Liver (tissue), 8 donors: ENCODE measurements at regions not wholly inside any gene's neighbourhood (a gene's known extent, or its start where the extent isn't known, plus 50 kb on each side); places are given as distances from the start of the nearest gene placed in this dataset.
"Not testable (repeated sequence)": the region's sequence is repeated elsewhere in the genome, so short reads cannot be mapped to it uniquely, and the experiment has no call there.

Experiments
- DNase-seq: peaks from one replicate; pipeline ENCODE4 v3.0.0-alpha.2; 2017; ENCODE audit warnings: low spot score
- H3K27ac ChIP-seq, 2 donors: one replicate each; pipeline ENCODE4 v1.7.0; 2013; ENCODE audit warnings: inconsistent platforms in 2 of 2, low read length in 2 of 2, control low read depth in 1 of 2, low read depth in 1 of 2, mild to moderate bottlenecking in 1 of 2
- H3K27me3 ChIP-seq, 4 donors: one replicate each; pipeline versions ENCODE4 v1.6.1 to v1.7.0; 2013; ENCODE audit warnings: low read length in 3 of 4, inconsistent platforms in 1 of 4, mild to moderate bottlenecking in 1 of 4, moderate library complexity in 1 of 4; ENCODE audit not compliant: control insufficient read depth in 4 of 4, insufficient read depth in 4 of 4
- H3K36me3 ChIP-seq, 4 donors: one replicate each; pipeline versions ENCODE4 v1.6.1 to v1.7.0; 2013; ENCODE audit warnings: low read length in 3 of 4, mild to moderate bottlenecking in 3 of 4, low read depth in 1 of 4, moderate library complexity in 1 of 4; ENCODE audit not compliant: control insufficient read depth in 4 of 4, insufficient read depth in 3 of 4
- H3K4me1 ChIP-seq, 4 donors: one replicate each; pipeline versions ENCODE4 v1.6.1 to v1.7.0; 2013; ENCODE audit warnings: low read length in 3 of 4, mild to moderate bottlenecking in 3 of 4, moderate library complexity in 1 of 4; ENCODE audit not compliant: control insufficient read depth in 4 of 4, insufficient read depth in 4 of 4
- H3K4me3 ChIP-seq, 3 donors: one replicate each; pipeline versions ENCODE4 v1.6.1 to v1.7.0; 2013; ENCODE audit warnings: low read length in 3 of 3, control low read depth in 1 of 3, low read depth in 1 of 3, mild to moderate bottlenecking in 1 of 3
- H3K9ac ChIP-seq, 2 donors: one replicate each; pipeline ENCODE4 v1.7.0; 2013; ENCODE audit warnings: low read length in 2 of 2, mild to moderate bottlenecking in 2 of 2, moderate library complexity in 2 of 2, control low read depth in 1 of 2, low read depth in 1 of 2
- H3K9me3 ChIP-seq, 4 donors: one replicate each; pipeline versions ENCODE4 v1.6.1 to v1.7.0; 2013; ENCODE audit warnings: low read length in 3 of 4; ENCODE audit not compliant: control insufficient read depth in 4 of 4
- EGR1 ChIP-seq, 2 donors: IDR thresholded peaks; 2 replicates each; pipeline ENCODE4 v1.6.1; 2016 to 2018; ENCODE audit warnings: antibody characterized with exemption in 2 of 2, low read depth in 2 of 2
- FOXA1 ChIP-seq: IDR thresholded peaks from 2 replicates; pipeline ENCODE4 v1.6.1; 2016; ENCODE audit warnings: antibody characterized with exemption
- FOXA2 ChIP-seq: IDR thresholded peaks from 2 replicates; pipeline ENCODE4 v1.6.1; 2016; ENCODE audit warnings: antibody characterized with exemption
- GABPA ChIP-seq, 2 donors: IDR thresholded peaks in 1 of 2; conservative IDR thresholded peaks in 1 of 2; 2 replicates each; pipeline ENCODE4 v1.6.1; 2016; ENCODE audit warnings: antibody characterized with exemption in 2 of 2, mild to moderate bottlenecking in 1 of 2, moderate library complexity in 1 of 2
- HNF4A ChIP-seq, 2 donors: conservative IDR thresholded peaks; 2 replicates each; pipeline ENCODE4 v1.6.1; 2016; ENCODE audit warnings: antibody characterized with exemption in 2 of 2, mild to moderate bottlenecking in 2 of 2
- HNF4G ChIP-seq: IDR thresholded peaks from 2 replicates; pipeline ENCODE4 v1.6.1; 2016; ENCODE audit warnings: antibody characterized with exemption
- JUND ChIP-seq, 2 donors: IDR thresholded peaks; 2 replicates each; pipeline ENCODE4 v1.6.1; 2016; ENCODE audit warnings: antibody characterized with exemption in 2 of 2
- NR2F2 ChIP-seq: IDR thresholded peaks from 2 replicates; pipeline ENCODE4 v1.6.1; 2016; ENCODE audit warnings: antibody characterized with exemption
- RAD21 ChIP-seq, 2 donors: IDR thresholded peaks; 2 replicates each; pipeline ENCODE4 v1.6.1; 2016; ENCODE audit warnings: antibody characterized with exemption in 2 of 2, mild to moderate bottlenecking in 2 of 2
- REST ChIP-seq: IDR thresholded peaks from 2 replicates; pipeline ENCODE4 v1.6.1; 2016; ENCODE audit warnings: antibody characterized with exemption, mild to moderate bottlenecking
- RXRA ChIP-seq, 2 donors: IDR thresholded peaks; 2 replicates each; pipeline ENCODE4 v1.6.1; 2017 to 2018; ENCODE audit warnings: antibody characterized with exemption in 2 of 2, mild to moderate bottlenecking in 1 of 2
- SP1 ChIP-seq: IDR thresholded peaks from 2 replicates; pipeline ENCODE4 v1.6.1; 2018; ENCODE audit warnings: antibody characterized with exemption, mild to moderate bottlenecking
- TAF1 ChIP-seq: conservative IDR thresholded peaks from 2 replicates; pipeline ENCODE4 v1.6.1; 2016; ENCODE audit warnings: antibody characterized with exemption, mild to moderate bottlenecking
- YY1 ChIP-seq: IDR thresholded peaks from 2 replicates; pipeline ENCODE4 v1.6.1; 2016; ENCODE audit warnings: antibody characterized with exemption, mild to moderate bottlenecking
- ZBTB33 ChIP-seq: IDR thresholded peaks from 2 replicates; pipeline ENCODE4 v1.6.1; 2016; ENCODE audit warnings: antibody characterized with exemption
- WGBS: extraction: QIAGEN DNeasy Blood & Tissue Kit; methylation state at CpG from one replicate; pipeline ENCODE4 v1.1.7; 2013; 5-methylcytosine and 5-hydroxymethylcytosine counted together
- TF ChIP-seq, protein P1 (sequence below): IDR thresholded peaks from 2 replicates; pipeline ENCODE4 v1.6.1; 2016; ENCODE audit warnings: antibody characterized with exemption
- TF ChIP-seq, protein P2 (sequence below): IDR thresholded peaks from 2 replicates; pipeline ENCODE4 v1.6.1; 2016; ENCODE audit warnings: antibody characterized with exemption
- TF ChIP-seq, protein P3 (sequence below): fragments of 150-350 bp; IDR thresholded peaks from 2 replicates; pipeline ENCODE4 v1.5.1; 2017; ENCODE audit warnings: improper control_type of control experiment, low read depth, low read length; ENCODE audit not compliant: missing input control
- donor health status: healthy.
- donor health status: healthy.
- donor health status: healthy.
- donor health status: healthy.
- donor health status: healthy.

- Histone ChIP-seq H3K4me3 (no peak overlapping the region), H3K4me1 (no peaks in the 10 kb centered on the region), H3K27ac (no peak overlapping the region), H3K9me3 (no peaks in the 10 kb centered on the region), H3K27me3 (peaks cover 0 to 2% (median 0%) of the 10 kb centered on the region in 4 donors), H3K36me3 (no peaks in the 10 kb centered on the region), H3K9ac (no peak overlapping the region)
- 32% methylated on average over 1 of the region's 1 CpG for WGBS
- TF ChIP-seq GABPA (IDR thresholded peaks at IDR 0.05 in 1 of 2, conservative IDR thresholded peaks at IDR 0.05 in 1 of 2), result no peak
- TF ChIP-seq YY1, result no peak
- TF ChIP-seq HNF4A (conservative IDR thresholded peaks at IDR 0.05), result no peak
- TF ChIP-seq, protein P1, sequence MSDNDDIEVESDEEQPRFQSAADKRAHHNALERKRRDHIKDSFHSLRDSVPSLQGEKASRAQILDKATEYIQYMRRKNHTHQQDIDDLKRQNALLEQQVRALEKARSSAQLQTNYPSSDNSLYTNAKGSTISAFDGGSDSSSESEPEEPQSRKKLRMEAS, result no peak
- no peak for TF ChIP-seq RAD21 (IDR thresholded peaks at IDR 0.05)
- TF ChIP-seq FOXA1, result no peak
- no peak for TF ChIP-seq TAF1
- TF ChIP-seq, protein P2, sequence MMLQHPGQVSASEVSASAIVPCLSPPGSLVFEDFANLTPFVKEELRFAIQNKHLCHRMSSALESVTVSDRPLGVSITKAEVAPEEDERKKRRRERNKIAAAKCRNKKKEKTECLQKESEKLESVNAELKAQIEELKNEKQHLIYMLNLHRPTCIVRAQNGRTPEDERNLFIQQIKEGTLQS, result no peak
- no peak for TF ChIP-seq EGR1 (IDR thresholded peaks at IDR 0.05; ENCODE audit: low read depth in 2 of 2)
- DNase-seq, result no peak
Observed at GRCh38 chr4:115505326-115505725, 391.9 kb upstream of the NDST4 start.

- Histone ChIP-seq H3K4me1 (no peaks in the 10 kb centered on the region), H3K9me3 (no peaks in the 10 kb centered on the region), H3K4me3 (no peak overlapping the region), H3K27me3 (peaks cover 0 to 2% (median 0%) of the 10 kb centered on the region in 4 donors), H3K9ac (no peak overlapping the region), H3K36me3 (no peaks in the 10 kb centered on the region), H3K27ac (no peak overlapping the region)
- DNase-seq, result no peak
- 61% methylated on average over 2 of the region's 2 CpGs for WGBS
- TF ChIP-seq, protein P3, sequence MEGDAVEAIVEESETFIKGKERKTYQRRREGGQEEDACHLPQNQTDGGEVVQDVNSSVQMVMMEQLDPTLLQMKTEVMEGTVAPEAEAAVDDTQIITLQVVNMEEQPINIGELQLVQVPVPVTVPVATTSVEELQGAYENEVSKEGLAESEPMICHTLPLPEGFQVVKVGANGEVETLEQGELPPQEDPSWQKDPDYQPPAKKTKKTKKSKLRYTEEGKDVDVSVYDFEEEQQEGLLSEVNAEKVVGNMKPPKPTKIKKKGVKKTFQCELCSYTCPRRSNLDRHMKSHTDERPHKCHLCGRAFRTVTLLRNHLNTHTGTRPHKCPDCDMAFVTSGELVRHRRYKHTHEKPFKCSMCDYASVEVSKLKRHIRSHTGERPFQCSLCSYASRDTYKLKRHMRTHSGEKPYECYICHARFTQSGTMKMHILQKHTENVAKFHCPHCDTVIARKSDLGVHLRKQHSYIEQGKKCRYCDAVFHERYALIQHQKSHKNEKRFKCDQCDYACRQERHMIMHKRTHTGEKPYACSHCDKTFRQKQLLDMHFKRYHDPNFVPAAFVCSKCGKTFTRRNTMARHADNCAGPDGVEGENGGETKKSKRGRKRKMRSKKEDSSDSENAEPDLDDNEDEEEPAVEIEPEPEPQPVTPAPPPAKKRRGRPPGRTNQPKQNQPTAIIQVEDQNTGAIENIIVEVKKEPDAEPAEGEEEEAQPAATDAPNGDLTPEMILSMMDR, result no peak
- TF ChIP-seq YY1 (no peak), SP1 (no peak), RXRA (IDR thresholded peaks at IDR 0.05) (no peak), NR2F2 (no peak), HNF4A (conservative IDR thresholded peaks at IDR 0.05) (no peak), HNF4G (no peak), ZBTB33 (no peak), FOXA2 (no peak), RAD21 (IDR thresholded peaks at IDR 0.05) (no peak), FOXA1 (no peak), EGR1 (IDR thresholded peaks at IDR 0.05; ENCODE audit: low read depth in 2 of 2) (no peak), JUND (IDR thresholded peaks at IDR 0.05) (no peak), REST (no peak), GABPA (IDR thresholded peaks at IDR 0.05 in 1 of 2, conservative IDR thresholded peaks at IDR 0.05 in 1 of 2) (no peak), TAF1 (no peak)
- TF ChIP-seq, protein P2, result no peak
- TF ChIP-seq, protein P1, result no peak
Observed at GRCh38 chr4:115501656-115502055, 388.2 kb upstream of the NDST4 start.

- not testable (repeated sequence) for H3K9me3 ChIP-seq, H3K9ac ChIP-seq, H3K27ac ChIP-seq, H3K27me3 ChIP-seq, H3K4me3 ChIP-seq, H3K4me1 ChIP-seq, DNase-seq, H3K36me3 ChIP-seq
- 88% methylated on average over 10 of the region's 10 CpGs for WGBS
Observed at GRCh38 chr4:115493770-115494169, 380.4 kb upstream of the NDST4 start.
